ENCODE measurements at regions not wholly inside any gene's neighbourhood (a gene's known extent, or its start where the extent isn't known, plus 50 kb on each side); places are given as distances from the start of the nearest gene placed in this dataset.

DNA sequence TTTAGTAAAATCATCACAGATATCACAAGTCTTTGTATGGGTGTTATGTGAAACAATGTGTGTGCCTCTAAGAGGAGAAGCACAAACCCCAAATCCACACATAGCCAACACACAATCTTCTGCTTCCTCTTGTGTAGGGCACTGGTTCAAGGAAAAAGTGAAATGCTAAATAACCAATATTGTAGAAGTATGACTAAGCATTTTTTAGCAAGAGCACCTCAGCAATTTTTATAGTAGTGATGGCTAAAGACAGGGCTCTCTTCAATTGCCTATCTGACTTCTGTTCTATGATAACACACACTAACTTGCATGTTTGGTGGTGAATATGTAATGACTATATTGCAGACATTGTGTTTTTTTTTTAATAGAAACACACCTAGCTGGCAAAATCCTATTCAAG lies 997.9 kb upstream of the ALCAM start:
- no peaks in the 10 kb centered on the region for H3F3A ChIP-seq (ENCODE audit: low read depth)
- H3K27ac ChIP-seq: no peak overlapping the region
- H3K4me1 ChIP-seq: no peaks in the 10 kb centered on the region
- no peaks in the 10 kb centered on the region for H3K27me3 ChIP-seq
- no peak overlapping the region for H2AFZ ChIP-seq (replicated peaks)
- no peaks in the 10 kb centered on the region for H3K79me2 ChIP-seq (ENCODE audit: low read depth)
- no peak for TF ChIP-seq EZH2phosphoT487 (IDR thresholded peaks at IDR 0.05)
- no peak for TF ChIP-seq EZH2 (IDR thresholded peaks at IDR 0.05)
- TF ChIP-seq, protein P1, sequence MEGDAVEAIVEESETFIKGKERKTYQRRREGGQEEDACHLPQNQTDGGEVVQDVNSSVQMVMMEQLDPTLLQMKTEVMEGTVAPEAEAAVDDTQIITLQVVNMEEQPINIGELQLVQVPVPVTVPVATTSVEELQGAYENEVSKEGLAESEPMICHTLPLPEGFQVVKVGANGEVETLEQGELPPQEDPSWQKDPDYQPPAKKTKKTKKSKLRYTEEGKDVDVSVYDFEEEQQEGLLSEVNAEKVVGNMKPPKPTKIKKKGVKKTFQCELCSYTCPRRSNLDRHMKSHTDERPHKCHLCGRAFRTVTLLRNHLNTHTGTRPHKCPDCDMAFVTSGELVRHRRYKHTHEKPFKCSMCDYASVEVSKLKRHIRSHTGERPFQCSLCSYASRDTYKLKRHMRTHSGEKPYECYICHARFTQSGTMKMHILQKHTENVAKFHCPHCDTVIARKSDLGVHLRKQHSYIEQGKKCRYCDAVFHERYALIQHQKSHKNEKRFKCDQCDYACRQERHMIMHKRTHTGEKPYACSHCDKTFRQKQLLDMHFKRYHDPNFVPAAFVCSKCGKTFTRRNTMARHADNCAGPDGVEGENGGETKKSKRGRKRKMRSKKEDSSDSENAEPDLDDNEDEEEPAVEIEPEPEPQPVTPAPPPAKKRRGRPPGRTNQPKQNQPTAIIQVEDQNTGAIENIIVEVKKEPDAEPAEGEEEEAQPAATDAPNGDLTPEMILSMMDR (IDR thresholded peaks at IDR 0.05): no peak
- H4K20me1 ChIP-seq (ENCODE audit: low read depth): no peaks in the 10 kb centered on the region
- Mint-ChIP-seq H3K27ac (no peak overlapping the region), H3K4me3 (no peak overlapping the region), H3K9me3 (no peaks in the 10 kb centered on the region), H3K36me3 (no peaks in the 10 kb centered on the region), H3K27me3 (ENCODE audit: insufficient read depth, low read depth) (no peaks in the 10 kb centered on the region), H3K4me1 (no peaks in the 10 kb centered on the region)
- no peak overlapping the region for H3K9ac ChIP-seq
- H3K9me3 ChIP-seq (ENCODE audit: low read depth): no peaks in the 10 kb centered on the region
- no peak overlapping the region for H3K4me3 ChIP-seq
- H3K4me2 ChIP-seq: no peak overlapping the region
- H3K36me3 ChIP-seq: no peaks in the 10 kb centered on the region
- DNase-seq (ENCODE audit: low spot score): no peak

GRCh38 chr3:104385421-104385820 lies 981.3 kb upstream of the ALCAM start:
- H3K9ac ChIP-seq: no peak overlapping the region
- H3K79me2 ChIP-seq (ENCODE audit: low read depth): no peaks in the 10 kb centered on the region
- no peaks in the 10 kb centered on the region for H3K9me3 ChIP-seq (ENCODE audit: low read depth)
- no peaks in the 10 kb centered on the region for H4K20me1 ChIP-seq (ENCODE audit: low read depth)
- H3K27me3 Mint-ChIP-seq (ENCODE audit: insufficient read depth, low read depth): no peaks in the 10 kb centered on the region
- no peaks in the 10 kb centered on the region for H3K9me3 Mint-ChIP-seq
- H3K4me1 ChIP-seq: no peaks in the 10 kb centered on the region
- no peaks in the 10 kb centered on the region for H3K27me3 ChIP-seq
- no peaks in the 10 kb centered on the region for H3K4me1 Mint-ChIP-seq
- no peak overlapping the region for H3K27ac Mint-ChIP-seq
- DNase-seq (ENCODE audit: low spot score): no peak
- H3K36me3 ChIP-seq: no peaks in the 10 kb centered on the region
- H2AFZ ChIP-seq (replicated peaks): no peak overlapping the region
- no peak overlapping the region for H3K4me2 ChIP-seq
- no peak overlapping the region for H3K4me3 Mint-ChIP-seq
- H3K36me3 Mint-ChIP-seq: no peaks in the 10 kb centered on the region
- no peaks in the 10 kb centered on the region for H3F3A ChIP-seq (ENCODE audit: low read depth)
- no peak overlapping the region for H3K27ac ChIP-seq
- no peak for TF ChIP-seq EZH2phosphoT487 (IDR thresholded peaks at IDR 0.05)
- TF ChIP-seq, protein P1 (IDR thresholded peaks at IDR 0.05): no peak
- no peak for TF ChIP-seq EZH2 (IDR thresholded peaks at IDR 0.05)
- no peak overlapping the region for H3K4me3 ChIP-seq

DNA sequence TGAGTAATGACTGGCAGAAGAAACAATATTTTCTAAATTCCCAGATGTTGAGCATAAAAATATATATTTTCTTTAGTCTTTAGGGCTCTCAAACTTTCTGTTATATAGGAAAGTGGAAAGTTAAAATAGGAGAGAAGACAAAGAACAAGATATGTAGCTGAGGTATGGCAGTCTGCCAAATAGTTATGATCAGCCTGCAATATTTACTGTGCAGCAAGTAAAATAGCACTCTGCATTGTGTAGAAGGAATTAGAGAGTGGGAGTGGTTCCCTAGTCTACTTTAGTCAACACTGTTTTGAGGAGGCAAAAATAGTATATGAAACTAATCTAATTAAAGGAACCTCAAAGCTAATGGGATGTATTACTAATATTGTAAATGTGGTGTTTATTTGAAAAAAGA lies 978.1 kb upstream of the ALCAM start:
- Histone ChIP-seq H3K27ac (no peak overlapping the region), H2AFZ (replicated peaks) (no peak overlapping the region), H3K79me2 (ENCODE audit: low read depth) (no peaks in the 10 kb centered on the region), H3K36me3 (no peaks in the 10 kb centered on the region), H3K27me3 (no peaks in the 10 kb centered on the region), H3K9ac (no peak overlapping the region), H4K20me1 (ENCODE audit: low read depth) (no peaks in the 10 kb centered on the region), H3K4me1 (no peaks in the 10 kb centered on the region), H3K4me3 (no peak overlapping the region), H3F3A (ENCODE audit: low read depth) (no peaks in the 10 kb centered on the region), H3K4me2 (no peak overlapping the region), H3K9me3 (ENCODE audit: low read depth) (no peaks in the 10 kb centered on the region)
- Mint-ChIP-seq H3K4me1 (no peaks in the 10 kb centered on the region), H3K27ac (no peak overlapping the region), H3K27me3 (ENCODE audit: insufficient read depth, low read depth) (no peaks in the 10 kb centered on the region), H3K36me3 (no peaks in the 10 kb centered on the region), H3K4me3 (no peak overlapping the region), H3K9me3 (peaks cover 5% of the 10 kb centered on the region)
- no peak for DNase-seq (ENCODE audit: low spot score)
- TF ChIP-seq EZH2phosphoT487 (IDR thresholded peaks at IDR 0.05): no peak

GRCh38 chr3:104392327-104392726 lies 974.4 kb upstream of the ALCAM start:
- H4K20me1 ChIP-seq (ENCODE audit: low read depth): no peaks in the 10 kb centered on the region
- no peaks in the 10 kb centered on the region for H3K79me2 ChIP-seq (ENCODE audit: low read depth)
- H3K9me3 ChIP-seq (ENCODE audit: low read depth): no peaks in the 10 kb centered on the region
- H3K27me3 ChIP-seq: no peaks in the 10 kb centered on the region
- no peak overlapping the region for H3K4me3 ChIP-seq
- Mint-ChIP-seq H3K4me3 (no peak overlapping the region), H3K9me3 (peaks cover 5% of the 10 kb centered on the region), H3K36me3 (no peaks in the 10 kb centered on the region), H3K27me3 (ENCODE audit: insufficient read depth, low read depth) (no peaks in the 10 kb centered on the region), H3K4me1 (peaks cover 4% of the 10 kb centered on the region), H3K27ac (no peak overlapping the region)
- TF ChIP-seq, protein P1 (IDR thresholded peaks at IDR 0.05): peak; percentile 22
- TF ChIP-seq EZH2phosphoT487 (IDR thresholded peaks at IDR 0.05) (no peak), EZH2 (IDR thresholded peaks at IDR 0.05) (no peak)
- H3F3A ChIP-seq (ENCODE audit: low read depth): no peaks in the 10 kb centered on the region
- no peaks in the 10 kb centered on the region for H3K4me1 ChIP-seq
- H3K9ac ChIP-seq: no peak overlapping the region
- no peak for DNase-seq (ENCODE audit: low spot score)
- no peak overlapping the region for H3K4me2 ChIP-seq
- H3K36me3 ChIP-seq: no peaks in the 10 kb centered on the region
- H3K27ac ChIP-seq: no peak overlapping the region
- no peak overlapping the region for H2AFZ ChIP-seq (replicated peaks)

All from neural progenitor cell (in vitro differentiated cells).